A549 (cell line): ENCODE measurements at regions not wholly inside any gene's neighbourhood (a gene's known extent, or its start where the extent isn't known, plus 50 kb on each side); places are given as distances from the start of the nearest gene placed in this dataset.

Source experiments
- CEBPB ChIP-seq, 2 experiments: fragments of >200 bp in 1 of 2; sonication (Bioruptor Twin) in 1 of 2; formaldehyde crosslinking in 1 of 2; IDR thresholded peaks; 2 replicates each; pipeline ENCODE4 v1.6.1; 2012 to 2016
- CTCF ChIP-seq: fragments of >200 bp; sonication (Bioruptor Twin); formaldehyde crosslinking; IDR thresholded peaks from 3 replicates; pipeline ENCODE4 v1.5.1; 2016
- POLR2AphosphoS2 ChIP-seq: conservative IDR thresholded peaks from 2 replicates; pipeline ENCODE4 v1.6.1; 2012; ENCODE audit warnings: low read length, improper control_type of control experiment, inconsistent platforms

- no peak for TF ChIP-seq POLR2AphosphoS2
- TF ChIP-seq CEBPB (IDR thresholded peaks at IDR 0.05), result no peak
- TF ChIP-seq CTCF, result no peak
Observed at GRCh38 chr2:129861666-129862288, 117.7 kb upstream of the RAB6C start.
